K562 (cell line): ENCODE measurements at regions not wholly inside any gene's neighbourhood (a gene's known extent, or its start where the extent isn't known, plus 50 kb on each side); places are given as distances from the start of the nearest gene placed in this dataset.

Experiments used
- ATAC-seq: fragments of 200-7000 bp; cut with Tn5 transposase; 3 replicates; pipeline ENCODE4 v1.9.1; 2020; ENCODE audit warnings: moderate library complexity
- BruUV-seq: library from RNA; stranded (reverse); fragments of 400-500 nt; replicated peaks from 2 replicates; lab custom pipeline; 2021; lab: Mats Ljungman, UMichigan
- CTCF ChIA-PET: fragments of 300-600 bp; formaldehyde crosslinking; extraction: SDS; loops from one replicate; lab custom pipeline; 2021; ENCODE audit warnings: low intra/inter-chr PET ratio; lab: Yijun Ruan, JAX
- POLR2A ChIA-PET: fragments of 300-600, 350-650 bp; sonication (Branson Sonifier 250); formaldehyde crosslinking; extraction: SDS; loops from one replicate; lab custom pipeline; 2021; ENCODE audit warnings: antibody characterized with exemption, inconsistent platforms; lab: Yijun Ruan, JAX
- DNase-seq, 4 experiments: peaks; one replicate each; pipeline versions ENCODE4 v3.0.0 to v3.0.0-alpha.2; 2011 to 2018; ENCODE audit warnings: low spot score in 3 of 4, mixed read lengths in 3 of 4; ENCODE audit errors: extremely low read depth in 1 of 4
- FAIRE-seq: peaks from 2 replicates; lab custom pipeline; 2011; peaks lifted over from hg19 to GRCh38; lab: Jason Lieb, UNC
- H2AFZ ChIP-seq: 2 replicates; pipeline ENCODE4 v1.6.0; 2011; ENCODE audit warnings: low read depth, low read length, control low read depth, inconsistent platforms
- H3K27ac ChIP-seq: fragments of 200-600 bp; 3 replicates; pipeline ENCODE4 v1.8.0; 2011; ENCODE audit warnings: low read depth, mild to moderate bottlenecking, control low read depth, inconsistent platforms, low read length, moderate library complexity, mixed read lengths; ENCODE audit errors: extremely low read depth
- H3K27me3 ChIP-seq, 2 experiments: fragments of 300-600 bp in 1 of 2; 2 replicates in 1 of 2; 3 replicates in 1 of 2; pipeline versions ENCODE4 v1.6.0 to v1.8.0; 2011; ENCODE audit warnings: inconsistent platforms in 2 of 2, low read length in 2 of 2, mild to moderate bottlenecking in 1 of 2, mixed read lengths in 1 of 2, moderate library complexity in 1 of 2; ENCODE audit not compliant: control insufficient read depth in 2 of 2, insufficient read depth in 2 of 2
- H3K36me3 ChIP-seq: fragments of 300-600 bp; 3 replicates; pipeline ENCODE4 v1.8.0; 2011; ENCODE audit warnings: mild to moderate bottlenecking, low read length, inconsistent platforms; ENCODE audit not compliant: control insufficient read depth, insufficient read depth
- H3K4me1 ChIP-seq, 2 experiments: fragments of 200-600 bp in 1 of 2; replicated peaks in 1 of 2; 2 replicates in 1 of 2; 3 replicates in 1 of 2; pipeline versions ENCODE4 v1.5.1 to v1.8.0; 2011; ENCODE audit warnings: inconsistent platforms in 2 of 2, low read length in 2 of 2, mild to moderate bottlenecking in 1 of 2, mixed read lengths in 1 of 2, moderate library complexity in 1 of 2; ENCODE audit not compliant: control insufficient read depth in 2 of 2, insufficient read depth in 2 of 2
- H3K4me2 ChIP-seq: 2 replicates; pipeline ENCODE4 v1.6.1; 2011; ENCODE audit warnings: low read length, control low read depth, inconsistent platforms, mixed read lengths; ENCODE audit not compliant: insufficient read depth
- H3K4me3 ChIP-seq: fragments of 200-600 bp; sonication (generic), shearing (Covaris generic); 2 replicates; pipeline ENCODE4 v1.5.1; 2016; ENCODE audit warnings: control low read depth, inconsistent platforms
- H3K79me2 ChIP-seq: fragments of 200-600 bp; 3 replicates; pipeline ENCODE4 v1.8.0; 2011; ENCODE audit warnings: low read length, inconsistent platforms; ENCODE audit not compliant: control insufficient read depth, insufficient read depth
- H3K9ac ChIP-seq, 2 experiments: 2 replicates each; pipeline versions ENCODE4 v1.6.0 to v1.6.1; 2011; ENCODE audit warnings: low read depth in 2 of 2, low read length in 2 of 2, control low read depth in 1 of 2, inconsistent platforms in 1 of 2, mild to moderate bottlenecking in 1 of 2, mixed read lengths in 1 of 2; ENCODE audit not compliant: insufficient read depth in 1 of 2
- H3K9me1 ChIP-seq: one replicate; pipeline ENCODE4 v1.6.0; 2011; ENCODE audit warnings: inconsistent platforms, mild to moderate bottlenecking, low read length, moderate library complexity; ENCODE audit not compliant: control insufficient read depth, insufficient read depth
- H3K9me3 ChIP-seq: replicated peaks from 2 replicates; pipeline ENCODE4 v1.5.1; 2011; ENCODE audit warnings: low read depth, low read length, inconsistent platforms; ENCODE audit not compliant: control insufficient read depth, insufficient read depth
- H4K20me1 ChIP-seq: replicated peaks from 2 replicates; pipeline ENCODE4 v1.6.1; 2011; ENCODE audit warnings: low read length, inconsistent platforms, mixed read lengths; ENCODE audit not compliant: control insufficient read depth, insufficient read depth
- CBX3 ChIP-seq, 2 experiments: IDR thresholded peaks; 1 replicate in 1 of 2; 2 replicates in 1 of 2; pipeline ENCODE4 v1.6.1; 2012; ENCODE audit warnings: inconsistent platforms in 2 of 2, low read length in 2 of 2, borderline replicate concordance in 1 of 2, control low read depth in 1 of 2
- CEBPG ChIP-seq, 3 experiments: fragments of 200-800 bp in 1 of 3; sonication (Bioruptor generic) in 1 of 3; sonication (generic) in 1 of 3; formaldehyde crosslinking in 1 of 3; IDR thresholded peaks in 2 of 3; conservative IDR thresholded peaks in 1 of 3; 2 replicates each; pipeline versions ENCODE4 v1.6.1 to v1.8.0; 2016 to 2022; ENCODE audit warnings: missing compliant biosample characterization in 2 of 3, missing genetic modification characterization in 2 of 3, mild to moderate bottlenecking in 1 of 3, missing genetic modification reagents in 1 of 3
- YBX1 ChIP-seq: fragments of 450-650 bp; IDR thresholded peaks from 2 replicates; pipeline ENCODE4 v1.7.1; 2016; ENCODE audit warnings: mild to moderate bottlenecking
- ZNF589 ChIP-seq: fragments of 200-800 bp; sonication (Bioruptor generic); IDR thresholded peaks from 2 replicates; pipeline ENCODE4 v1.6.1; 2016; ENCODE audit warnings: low read depth, missing genetic modification characterization, missing compliant biosample characterization
- WGBS: fragments of 100-300 bp; shearing (Covaris generic); methylation state at CpG from one replicate; pipeline ENCODE4 v1.1.6; 2016; ENCODE audit warnings: low coverage, mixed read lengths; ENCODE audit not compliant: insufficient coverage; ENCODE audit errors: missing lambda C conversion rate; 5-methylcytosine and 5-hydroxymethylcytosine counted together
- in situ Hi-C: fragments of 300-500 bp; cut with MboI; formaldehyde crosslinking; loops from 4 replicates; pipeline ENCODE4 v1.15.0; 2018; ENCODE audit warnings: inconsistent platforms, mixed read lengths
- intact Hi-C: fragments of 100-400 bp; cut with micrococcal nuclease; formaldehyde crosslinking; loops from 2 replicates; pipeline ENCODE4 v1.14.2; 2022
- TF ChIP-seq, protein P1 (sequence below): sonication (generic); formaldehyde crosslinking; IDR thresholded peaks from 2 replicates; pipeline ENCODE4 v1.8.1; 2023; ENCODE audit warnings: mild to moderate bottlenecking, missing genetic modification reagents

DNA sequence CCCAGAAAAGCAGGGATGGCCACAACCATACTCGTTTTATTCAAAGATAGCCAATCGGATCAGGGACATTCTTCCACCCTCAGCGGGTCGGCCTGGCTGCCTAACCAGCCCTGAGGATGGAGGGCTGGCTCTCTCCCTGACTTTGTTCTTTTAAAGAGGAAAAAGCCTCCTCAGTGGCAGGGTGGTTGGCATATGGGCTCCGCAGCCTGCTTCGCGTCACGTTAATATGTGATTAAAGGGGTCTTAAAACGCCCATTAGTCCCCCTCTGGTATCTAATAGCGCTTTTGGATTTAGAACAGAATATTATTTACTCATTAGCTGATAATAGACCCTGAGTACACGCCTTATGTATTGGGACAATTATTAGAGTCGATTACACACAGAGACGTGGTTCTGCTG lies 199.4 kb downstream of the PHETA1 start:
- Histone ChIP-seq H2AFZ (no peak overlapping the region), H3K4me2 (no peak overlapping the region), H3K36me3 (no peaks in the 10 kb centered on the region), H3K4me1 (no peaks in the 10 kb centered on the region), H3K27ac (no peak overlapping the region), H3K27me3 (peaks cover 18 to 86% of the 10 kb centered on the region in 2 experiments; a peak in 4 of 5 replicates), H3K9me3 (no peaks in the 10 kb centered on the region), H4K20me1 (peaks cover 11% of the 10 kb centered on the region; the same call in 1 of the 2 replicates), H3K9me1 (peaks cover 3% of the 10 kb centered on the region), H3K4me3 (no peak overlapping the region), H3K9ac (no peak overlapping the region), H3K79me2 (no peaks in the 10 kb centered on the region)
- no peak for DNase-seq
- in situ Hi-C loops = no loop called here
- ChIA-PET CTCF (no interaction called here), POLR2A (no interaction called here)
- TF ChIP-seq ZNF589 (no peak), YBX1 (no peak), CBX3 (IDR thresholded peaks at IDR 0.05; ENCODE audit: borderline replicate concordance in 1 of 2, low read length in 2 of 2) (no peak), CEBPG (CRISPR knock-in tag; IDR thresholded peaks at IDR 0.05) (no peak), CEBPG (tag; conservative IDR thresholded peaks at IDR 0.05 in 1 of 2, IDR thresholded peaks at IDR 0.05 in 1 of 2) (no peak)
- TF ChIP-seq, protein P1, sequence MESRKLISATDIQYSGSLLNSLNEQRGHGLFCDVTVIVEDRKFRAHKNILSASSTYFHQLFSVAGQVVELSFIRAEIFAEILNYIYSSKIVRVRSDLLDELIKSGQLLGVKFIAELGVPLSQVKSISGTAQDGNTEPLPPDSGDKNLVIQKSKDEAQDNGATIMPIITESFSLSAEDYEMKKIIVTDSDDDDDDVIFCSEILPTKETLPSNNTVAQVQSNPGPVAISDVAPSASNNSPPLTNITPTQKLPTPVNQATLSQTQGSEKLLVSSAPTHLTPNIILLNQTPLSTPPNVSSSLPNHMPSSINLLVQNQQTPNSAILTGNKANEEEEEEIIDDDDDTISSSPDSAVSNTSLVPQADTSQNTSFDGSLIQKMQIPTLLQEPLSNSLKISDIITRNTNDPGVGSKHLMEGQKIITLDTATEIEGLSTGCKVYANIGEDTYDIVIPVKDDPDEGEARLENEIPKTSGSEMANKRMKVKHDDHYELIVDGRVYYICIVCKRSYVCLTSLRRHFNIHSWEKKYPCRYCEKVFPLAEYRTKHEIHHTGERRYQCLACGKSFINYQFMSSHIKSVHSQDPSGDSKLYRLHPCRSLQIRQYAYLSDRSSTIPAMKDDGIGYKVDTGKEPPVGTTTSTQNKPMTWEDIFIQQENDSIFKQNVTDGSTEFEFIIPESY (CRISPR knock-in tag) = no peak
- BruUV-seq = no TSS peak
- no peak for FAIRE-seq
- no peak for ATAC-seq
- WGBS = under 1% methylated on average over 13 of the region's 13 CpGs
- intact Hi-C loops = no loop called here
